WERI-Rb-1 (cell line): ENCODE measurements at regions not wholly inside any gene's neighbourhood (a gene's known extent, or its start where the extent isn't known, plus 50 kb on each side); places are given as distances from the start of the nearest gene placed in this dataset.
A peak's percentile ranks its signal among the peaks of the same experiment; 100 is the strongest.

Experiments used
- DNase-seq: peaks from one replicate; pipeline ENCODE4 v3.0.0-alpha.2; 2020
- H3K27ac ChIP-seq: fragments of 250-450 bp; sonication (Bioruptor Pico); 2 replicates; pipeline ENCODE4 v1.5.1; 2020; ENCODE audit warnings: mild to moderate bottlenecking, moderate library complexity
- H3K27me3 ChIP-seq: fragments of 250-450 bp; sonication (Bioruptor Pico); 2 replicates; pipeline ENCODE4 v1.5.1; 2021; ENCODE audit warnings: mild to moderate bottlenecking, low read depth, moderate library complexity; ENCODE audit not compliant: insufficient read depth, severe bottlenecking
- H3K36me3 ChIP-seq: fragments of 250-450 bp; sonication (Bioruptor Pico); 2 replicates; pipeline ENCODE4 v1.5.1; 2020; ENCODE audit warnings: mild to moderate bottlenecking, moderate library complexity
- H3K4me3 ChIP-seq: 2 replicates; pipeline ENCODE4 v1.5.1; 2011; ENCODE audit warnings: low read depth, mild to moderate bottlenecking, control low read depth, low read length
- H3K9me3 ChIP-seq: fragments of 250-450 bp; sonication (Bioruptor Pico); 2 replicates; pipeline ENCODE4 v1.5.1; 2021; ENCODE audit warnings: mild to moderate bottlenecking, moderate library complexity; ENCODE audit not compliant: severe bottlenecking
- TF ChIP-seq, protein P1 (sequence below): IDR thresholded peaks from 2 replicates; pipeline ENCODE4 v1.5.1; 2011; ENCODE audit warnings: low read depth, mild to moderate bottlenecking, control low read depth, inconsistent platforms, low read length

DNA sequence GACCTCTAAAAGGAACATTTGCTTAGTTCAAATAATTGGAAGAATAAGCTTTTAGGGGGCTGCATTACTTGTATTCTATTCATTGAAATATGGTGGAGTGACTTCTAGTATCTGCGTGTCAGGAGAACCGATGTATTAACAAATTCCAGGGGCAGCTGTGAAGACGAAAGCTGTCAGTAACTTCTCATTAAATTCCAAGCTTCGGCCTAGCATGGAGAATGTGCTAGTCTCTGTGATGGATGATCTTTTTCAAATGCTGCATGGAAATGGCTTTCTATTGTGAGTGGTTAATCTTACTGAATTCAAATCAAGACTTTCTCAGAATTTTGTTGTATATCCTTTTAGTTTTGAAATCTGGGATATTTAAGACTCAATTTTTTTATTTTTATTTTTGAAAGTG, 429.9 kb downstream of the ADGRL2 start:
- Histone ChIP-seq H3K9me3 (no peaks in the 10 kb centered on the region), H3K4me3 (no peak overlapping the region), H3K27me3 (no peaks in the 10 kb centered on the region), H3K27ac (no peak overlapping the region), H3K36me3 (no peaks in the 10 kb centered on the region)
- TF ChIP-seq, protein P1, sequence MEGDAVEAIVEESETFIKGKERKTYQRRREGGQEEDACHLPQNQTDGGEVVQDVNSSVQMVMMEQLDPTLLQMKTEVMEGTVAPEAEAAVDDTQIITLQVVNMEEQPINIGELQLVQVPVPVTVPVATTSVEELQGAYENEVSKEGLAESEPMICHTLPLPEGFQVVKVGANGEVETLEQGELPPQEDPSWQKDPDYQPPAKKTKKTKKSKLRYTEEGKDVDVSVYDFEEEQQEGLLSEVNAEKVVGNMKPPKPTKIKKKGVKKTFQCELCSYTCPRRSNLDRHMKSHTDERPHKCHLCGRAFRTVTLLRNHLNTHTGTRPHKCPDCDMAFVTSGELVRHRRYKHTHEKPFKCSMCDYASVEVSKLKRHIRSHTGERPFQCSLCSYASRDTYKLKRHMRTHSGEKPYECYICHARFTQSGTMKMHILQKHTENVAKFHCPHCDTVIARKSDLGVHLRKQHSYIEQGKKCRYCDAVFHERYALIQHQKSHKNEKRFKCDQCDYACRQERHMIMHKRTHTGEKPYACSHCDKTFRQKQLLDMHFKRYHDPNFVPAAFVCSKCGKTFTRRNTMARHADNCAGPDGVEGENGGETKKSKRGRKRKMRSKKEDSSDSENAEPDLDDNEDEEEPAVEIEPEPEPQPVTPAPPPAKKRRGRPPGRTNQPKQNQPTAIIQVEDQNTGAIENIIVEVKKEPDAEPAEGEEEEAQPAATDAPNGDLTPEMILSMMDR, result no peak
- no peak for DNase-seq

GRCh38 chr1:82227306-82228095, 426.8 kb downstream of the ADGRL2 start:
- TF ChIP-seq, protein P1, result no peak
- no peaks in the 10 kb centered on the region for H3K9me3 ChIP-seq
- no peak overlapping the region for H3K27ac ChIP-seq
- no peaks in the 10 kb centered on the region for H3K27me3 ChIP-seq
- no peaks in the 10 kb centered on the region for H3K36me3 ChIP-seq
- no peak overlapping the region for H3K4me3 ChIP-seq
- no peak for DNase-seq

DNA sequence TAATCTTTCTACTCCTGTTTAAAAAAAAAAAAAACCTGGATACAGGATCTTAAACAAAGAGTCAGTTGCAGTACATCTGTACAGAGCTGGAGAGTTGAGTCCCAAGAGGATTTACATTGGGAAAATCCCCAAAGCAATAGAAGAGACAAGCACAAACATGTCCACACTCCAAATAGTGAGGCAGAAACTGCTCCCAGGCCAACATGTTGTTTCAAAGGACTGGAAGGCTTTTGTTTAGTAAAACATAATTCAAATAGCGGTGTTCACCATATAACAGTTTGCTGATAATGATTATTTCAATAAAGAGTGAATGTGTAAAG, 425.4 kb downstream of the ADGRL2 start:
- DNase-seq, result peak; percentile 10

GRCh38 chr1:82225421-82226185, 424.9 kb downstream of the ADGRL2 start:
- Histone ChIP-seq H3K27me3 (no peaks in the 10 kb centered on the region), H3K36me3 (no peaks in the 10 kb centered on the region), H3K27ac (peak overlapping the region; percentile 68), H3K9me3 (no peaks in the 10 kb centered on the region), H3K4me3 (no peak overlapping the region)
- no peak for DNase-seq
- TF ChIP-seq, protein P1, result no peak

More for the DNA sequence above, 425.4 kb downstream of the ADGRL2 start:
- H3K36me3 ChIP-seq, result no peaks in the 10 kb centered on the region
- H3K27ac ChIP-seq, result peak overlapping the region; percentile 68
- no peaks in the 10 kb centered on the region for H3K9me3 ChIP-seq
- TF ChIP-seq, protein P1, result no peak
- no peaks in the 10 kb centered on the region for H3K27me3 ChIP-seq
- no peak overlapping the region for H3K4me3 ChIP-seq

GRCh38 chr1:82223091-82223490, 422.4 kb downstream of the ADGRL2 start:
- TF ChIP-seq, protein P1, result no peak
- H3K4me3 ChIP-seq, result no peak overlapping the region
- no peaks in the 10 kb centered on the region for H3K9me3 ChIP-seq
- DNase-seq, result no peak
- H3K27ac ChIP-seq, result no peak overlapping the region
- H3K36me3 ChIP-seq, result no peaks in the 10 kb centered on the region
- H3K27me3 ChIP-seq, result no peaks in the 10 kb centered on the region
